ENCODE measurements at regions not wholly inside any gene's neighbourhood (a gene's known extent, or its start where the extent isn't known, plus 50 kb on each side); places are given as distances from the start of the nearest gene placed in this dataset.

DNA sequence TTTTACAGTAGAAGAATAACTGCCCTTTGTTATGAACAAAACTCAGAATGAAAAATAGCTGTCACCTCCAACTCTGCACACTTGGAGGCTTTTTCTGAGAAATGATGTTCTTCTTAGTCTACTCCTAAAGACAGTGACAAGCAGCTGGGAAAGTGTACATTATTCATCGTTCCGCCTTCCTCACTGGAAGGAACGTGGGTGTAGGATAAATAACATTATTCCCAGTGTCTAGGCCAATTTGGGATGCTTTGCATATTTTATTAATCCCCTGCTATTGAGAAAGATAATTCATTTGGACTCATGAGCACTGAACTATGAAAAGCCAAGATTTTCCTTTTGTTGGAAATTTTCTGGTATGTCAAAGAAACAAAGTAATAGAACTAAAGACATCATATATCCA, 87.8 kb downstream of the VCX2 start:
- no peak overlapping the region for H3K4me3 ChIP-seq (ENCODE audit: low read depth, low read length)
- TF ChIP-seq, protein P1, sequence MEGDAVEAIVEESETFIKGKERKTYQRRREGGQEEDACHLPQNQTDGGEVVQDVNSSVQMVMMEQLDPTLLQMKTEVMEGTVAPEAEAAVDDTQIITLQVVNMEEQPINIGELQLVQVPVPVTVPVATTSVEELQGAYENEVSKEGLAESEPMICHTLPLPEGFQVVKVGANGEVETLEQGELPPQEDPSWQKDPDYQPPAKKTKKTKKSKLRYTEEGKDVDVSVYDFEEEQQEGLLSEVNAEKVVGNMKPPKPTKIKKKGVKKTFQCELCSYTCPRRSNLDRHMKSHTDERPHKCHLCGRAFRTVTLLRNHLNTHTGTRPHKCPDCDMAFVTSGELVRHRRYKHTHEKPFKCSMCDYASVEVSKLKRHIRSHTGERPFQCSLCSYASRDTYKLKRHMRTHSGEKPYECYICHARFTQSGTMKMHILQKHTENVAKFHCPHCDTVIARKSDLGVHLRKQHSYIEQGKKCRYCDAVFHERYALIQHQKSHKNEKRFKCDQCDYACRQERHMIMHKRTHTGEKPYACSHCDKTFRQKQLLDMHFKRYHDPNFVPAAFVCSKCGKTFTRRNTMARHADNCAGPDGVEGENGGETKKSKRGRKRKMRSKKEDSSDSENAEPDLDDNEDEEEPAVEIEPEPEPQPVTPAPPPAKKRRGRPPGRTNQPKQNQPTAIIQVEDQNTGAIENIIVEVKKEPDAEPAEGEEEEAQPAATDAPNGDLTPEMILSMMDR (IDR thresholded peaks at IDR 0.05; ENCODE audit: borderline replicate concordance, insufficient read depth, low read depth, low read length), result no peak

DNA sequence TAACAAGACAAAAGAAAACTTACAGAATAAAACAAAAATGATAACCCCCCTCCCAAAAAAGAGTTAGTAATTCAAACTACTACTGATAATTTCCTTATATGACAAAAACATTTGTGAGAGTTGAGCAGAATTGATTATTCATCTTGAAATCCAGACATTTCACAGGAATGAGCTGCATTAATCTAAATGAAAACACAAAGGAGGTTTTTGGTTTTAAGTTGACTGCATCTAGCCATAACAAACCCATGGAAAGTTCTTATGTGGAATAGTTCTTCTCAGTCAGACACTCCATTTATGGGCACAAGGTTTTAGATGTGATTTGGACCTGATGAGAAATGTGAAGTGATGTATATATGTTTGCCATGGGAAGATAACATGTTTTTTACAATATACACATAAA, 95.4 kb downstream of the VCX2 start:
- TF ChIP-seq, protein P1 (IDR thresholded peaks at IDR 0.05; ENCODE audit: borderline replicate concordance, insufficient read depth, low read depth, low read length), result no peak
- H3K4me3 ChIP-seq (ENCODE audit: low read depth, low read length), result no peak overlapping the region

DNA sequence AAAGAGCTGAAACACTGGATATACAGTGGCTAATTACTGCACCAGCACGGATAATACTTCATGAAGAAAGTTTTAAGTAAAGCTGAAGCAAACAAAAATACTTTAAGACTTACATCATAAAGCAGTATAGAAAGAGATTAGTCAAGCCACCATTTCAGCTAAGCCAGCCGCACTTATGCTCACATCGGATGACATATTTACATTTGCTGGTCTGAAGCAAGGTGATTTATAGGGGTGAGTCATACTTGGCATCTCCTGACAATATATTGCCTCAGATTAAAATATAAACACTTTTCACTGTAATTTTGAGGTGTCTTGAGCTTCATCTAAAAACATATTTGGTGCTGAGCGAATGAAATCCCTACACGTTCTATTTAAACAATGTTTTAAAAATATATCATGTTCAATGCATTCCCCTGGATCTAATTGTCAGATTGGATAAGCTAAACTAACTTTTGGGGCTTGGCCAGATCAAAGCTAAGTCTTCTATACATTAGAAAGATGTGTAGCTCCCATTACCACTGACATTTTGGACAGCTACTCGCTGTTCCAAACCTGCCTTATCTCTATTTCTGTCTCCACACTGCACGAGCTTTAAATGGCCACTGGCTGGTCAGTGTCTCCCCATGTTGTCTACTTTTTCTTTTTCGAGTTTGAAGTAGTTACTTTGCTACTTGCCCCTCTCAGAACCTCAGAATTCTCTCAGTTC, 103.2 kb downstream of the VCX2 start:
- no peak overlapping the region for H3K4me3 ChIP-seq (ENCODE audit: low read depth, low read length)
- TF ChIP-seq, protein P1 (IDR thresholded peaks at IDR 0.05; ENCODE audit: borderline replicate concordance, insufficient read depth, low read depth, low read length), result no peak

DNA sequence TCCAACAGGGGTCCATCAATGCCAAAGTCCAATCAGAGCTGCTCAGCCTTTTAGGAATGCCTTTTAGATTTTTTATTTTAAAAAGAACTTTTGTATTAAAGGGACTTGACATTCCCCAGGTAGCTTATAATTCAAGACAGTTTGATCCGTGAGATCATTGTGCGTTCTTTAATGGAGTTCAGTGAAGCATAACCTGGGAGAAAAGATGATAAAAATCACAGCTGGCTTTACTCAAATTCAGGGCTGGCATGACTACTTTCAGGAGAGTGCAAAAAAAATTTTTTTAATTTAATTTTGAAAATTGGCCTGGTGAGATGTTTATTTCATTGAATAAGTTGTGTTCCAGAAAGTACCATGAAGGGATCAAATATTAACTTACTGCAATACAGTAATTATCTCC, 118.2 kb downstream of the VCX2 start:
- H3K4me3 ChIP-seq (ENCODE audit: low read depth, low read length), result no peak overlapping the region
- TF ChIP-seq, protein P1 (IDR thresholded peaks at IDR 0.05; ENCODE audit: borderline replicate concordance, insufficient read depth, low read depth, low read length), result no peak

DNA sequence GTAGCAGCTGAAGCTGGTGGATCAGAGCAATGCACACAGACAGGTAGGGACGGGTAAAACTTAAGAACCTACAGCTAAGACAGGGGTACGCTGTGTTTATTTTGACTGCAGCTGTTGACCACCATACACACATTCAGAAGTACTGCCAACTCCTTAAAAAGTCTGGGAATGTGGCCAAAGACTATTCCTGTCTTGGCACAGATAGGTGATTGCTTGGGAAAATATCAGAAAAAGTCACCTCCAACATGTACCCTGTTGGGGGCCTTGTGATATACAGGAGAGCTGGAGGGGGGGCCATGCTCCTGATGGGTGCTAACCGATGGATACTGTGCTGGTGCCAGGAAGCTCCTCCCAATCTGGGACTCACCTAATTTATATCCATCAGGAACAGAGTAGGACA, 121.2 kb downstream of the VCX2 start:
- TF ChIP-seq, protein P1 (IDR thresholded peaks at IDR 0.05; ENCODE audit: borderline replicate concordance, insufficient read depth, low read depth, low read length), result no peak

DNA sequence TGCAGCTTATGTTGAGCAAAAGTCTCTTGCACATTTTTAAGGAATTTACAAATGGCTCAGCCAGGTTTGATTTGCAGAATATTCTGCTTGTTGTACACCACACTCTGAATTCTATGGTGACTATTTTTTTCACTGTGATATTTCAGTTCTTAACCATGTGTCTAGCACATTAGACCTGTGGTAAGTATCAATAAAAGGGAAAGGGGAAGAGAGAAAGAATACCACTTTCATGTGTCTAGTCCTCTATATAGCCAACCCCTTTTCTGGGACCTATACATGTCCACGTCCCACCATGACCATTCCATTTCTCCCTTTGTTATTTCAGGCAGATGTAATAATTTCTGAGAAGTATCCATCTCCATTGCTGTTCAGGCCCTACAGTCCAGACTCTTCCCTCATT, 121.3 kb upstream of the PNPLA4 start:
- TF ChIP-seq, protein P1 (IDR thresholded peaks at IDR 0.05; ENCODE audit: borderline replicate concordance, insufficient read depth, low read depth, low read length), result no peak
- no peak overlapping the region for H3K4me3 ChIP-seq (ENCODE audit: low read depth, low read length)

More for the DNA sequence above, 121.2 kb downstream of the VCX2 start:
- no peak overlapping the region for H3K4me3 ChIP-seq (ENCODE audit: low read depth, low read length)

DNA sequence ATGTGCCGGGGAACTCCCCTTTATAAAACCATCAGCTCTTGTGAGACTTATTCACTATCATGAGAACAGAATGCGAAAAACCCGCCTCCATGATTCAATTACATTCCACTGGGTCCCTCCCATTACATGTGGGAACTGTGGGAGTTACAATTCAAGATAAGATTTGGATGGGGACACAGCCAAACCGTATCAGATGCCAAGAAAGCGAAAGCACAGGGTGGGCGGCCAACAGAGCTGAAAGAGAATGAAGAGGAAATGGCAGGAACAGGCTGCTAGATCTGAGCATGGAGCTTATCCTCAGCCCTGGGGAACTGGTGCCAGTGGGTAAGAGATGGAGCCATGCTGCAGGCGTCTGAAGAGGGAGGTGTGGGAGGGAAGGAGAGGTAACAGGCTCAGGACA, 117.7 kb upstream of the PNPLA4 start:
- TF ChIP-seq, protein P1 (IDR thresholded peaks at IDR 0.05; ENCODE audit: borderline replicate concordance, insufficient read depth, low read depth, low read length), result no peak
- no peak overlapping the region for H3K4me3 ChIP-seq (ENCODE audit: low read depth, low read length)
